Gastrocnemius medialis (tissue), 4 donors: ENCODE measurements at regions not wholly inside any gene's neighbourhood (a gene's known extent, or its start where the extent isn't known, plus 50 kb on each side); places are given as distances from the start of the nearest gene placed in this dataset.

ENCODE experiments used
- ATAC-seq, 2 donors: fragments of 150-250 bp; one replicate each; pipeline ENCODE4 v1.9.1; 2016
- DNase-seq, 2 donors: peaks; one replicate each; pipeline ENCODE4 v3.0.0-alpha.2; 2019
- H3K27ac ChIP-seq, 4 donors: fragments of 200-600 bp; sonication (generic); 1 replicate in 1 of 4; 2 replicates in 3 of 4; pipeline ENCODE4 v1.5.1; 2016 to 2018; ENCODE audit warnings: mild to moderate bottlenecking in 2 of 4, moderate library complexity in 1 of 4
- H3K27me3 ChIP-seq, 3 donors: fragments of 200-600 bp; sonication (generic) in 2 of 3; 1 replicate in 1 of 3; 2 replicates in 2 of 3; pipeline versions ENCODE4 v1.5.1 to v1.6.0; 2016 to 2019; ENCODE audit warnings: mild to moderate bottlenecking in 1 of 3, moderate library complexity in 1 of 3
- H3K36me3 ChIP-seq, 2 donors: fragments of 200-600 bp; sonication (generic) in 1 of 2; one replicate each; pipeline ENCODE4 v1.5.1; 2017 to 2018
- H3K4me1 ChIP-seq, 2 donors: fragments of 200-600 bp; sonication (generic) in 1 of 2; one replicate each; pipeline ENCODE4 v1.5.1; 2016 to 2017; ENCODE audit warnings: mild to moderate bottlenecking in 2 of 2
- H3K4me3 ChIP-seq, 4 donors: fragments of 200-600 bp; sonication (generic) in 3 of 4; 1 replicate in 1 of 4; 2 replicates in 3 of 4; pipeline ENCODE4 v1.5.1; 2016 to 2019; ENCODE audit warnings: mild to moderate bottlenecking in 2 of 4
- H3K9me3 ChIP-seq, 3 donors: fragments of 200-600 bp; sonication (generic) in 2 of 3; 1 replicate in 1 of 3; 2 replicates in 2 of 3; pipeline ENCODE4 v1.5.1; 2016 to 2019
- CTCF ChIP-seq, 5 experiments: fragments of 450-650 bp in 3 of 5; fragments of 200-600 bp in 2 of 5; sonication (generic) in 2 of 5; IDR thresholded peaks in 4 of 5; conservative IDR thresholded peaks in 1 of 5; 1 replicate in 4 of 5; 2 replicates in 1 of 5; pipeline ENCODE4 v1.5.1; 2016 to 2019; ENCODE audit warnings: antibody characterized with exemption in 5 of 5, mild to moderate bottlenecking in 3 of 5, moderate library complexity in 3 of 5
- POLR2A ChIP-seq, 2 donors: fragments of 450-650 bp; IDR thresholded peaks; one replicate each; pipeline ENCODE4 v1.6.1; 2017; ENCODE audit warnings: antibody characterized with exemption in 2 of 2, mild to moderate bottlenecking in 2 of 2, moderate library complexity in 2 of 2
- in situ Hi-C, 4 donors: fragments of 200-750 bp; cut with MboI; loops; one replicate each; pipeline versions ENCODE4 v1.15.0 to v1.8.0; 2017; ENCODE audit warnings: low sequenced_read_pairs in 4 of 4
- intact Hi-C: fragments of 100-400 bp; cut with DNase I; formaldehyde crosslinking; loops from one replicate; pipeline ENCODE4 v1.15.1; 2023; ENCODE audit warnings: low total_unique reads

- Histone ChIP-seq H3K27me3 (no peaks in the 10 kb centered on the region), H3K9me3 (no peaks in the 10 kb centered on the region), H3K27ac (no peak overlapping the region), H3K4me3 (no peak overlapping the region), H3K4me1 (peaks cover 0 to 5% of the 10 kb centered on the region in 2 donors), H3K36me3 (no peaks in the 10 kb centered on the region)
- in situ Hi-C loops = no loop called here
- ATAC-seq (no peak), DNase-seq (no peak)
- TF ChIP-seq CTCF (IDR thresholded peaks at IDR 0.05 in 4 of 5, conservative IDR thresholded peaks at IDR 0.05 in 1 of 5) (no peak), POLR2A (IDR thresholded peaks at IDR 0.05) (no peak)
- intact Hi-C loops = no loop called here
Measured at GRCh38 chr15:62588938-62589670, 424.0 kb upstream of the C2CD4B start.

DNA sequence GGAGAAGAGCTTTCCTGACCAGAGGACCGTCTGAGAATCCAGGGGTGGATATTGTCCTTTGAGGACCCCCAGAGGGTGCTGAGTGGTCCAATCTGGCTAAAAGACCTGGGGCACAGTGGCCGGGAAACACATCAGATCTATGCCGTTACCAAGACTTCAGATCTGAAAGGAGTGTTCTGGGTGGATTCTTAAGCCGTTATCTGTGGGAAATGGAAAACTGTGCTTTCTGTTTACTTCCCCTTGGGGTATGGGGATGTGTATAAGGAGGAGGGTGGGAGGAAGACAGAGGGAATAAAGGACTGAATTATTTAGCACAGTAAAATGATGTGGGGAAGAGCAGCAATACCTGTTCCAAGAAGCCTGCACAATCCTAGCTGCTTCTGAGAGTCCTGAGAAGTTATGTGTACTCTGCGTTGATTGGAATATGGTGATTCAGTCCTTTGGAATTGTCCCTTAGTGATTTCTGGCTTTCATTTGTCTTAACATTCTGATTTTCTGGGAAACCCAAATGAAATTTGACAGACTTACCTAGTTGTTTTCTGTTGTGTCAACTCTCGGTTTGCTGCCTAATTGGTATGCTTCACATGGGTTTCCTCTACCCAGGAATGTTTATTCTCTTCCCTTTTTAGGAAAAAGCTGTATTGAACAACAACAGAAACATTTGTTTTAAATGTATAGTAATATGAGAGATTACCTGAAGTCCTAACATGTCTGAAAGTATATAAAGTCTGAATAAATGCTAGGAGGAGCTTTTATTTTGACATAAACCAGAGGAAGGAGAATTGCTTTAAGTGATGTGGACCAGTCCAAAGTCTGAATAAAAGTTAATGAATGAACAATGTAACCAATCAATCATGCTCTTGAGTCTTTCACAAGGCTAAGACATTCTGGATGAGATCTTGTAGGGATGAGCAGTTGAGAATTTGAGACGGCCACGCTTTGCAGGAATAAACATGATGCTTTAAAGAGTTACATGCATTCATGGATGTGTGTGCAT lies 427.1 kb upstream of the C2CD4B start:
- in situ Hi-C loops = no loop called here
- H3K4me1 ChIP-seq = peaks cover 0 to 2% of the 10 kb centered on the region in 2 donors
- H3K27me3 ChIP-seq = no peaks in the 10 kb centered on the region
- no peaks in the 10 kb centered on the region for H3K9me3 ChIP-seq
- DNase-seq = no peak
- no peak overlapping the region for H3K27ac ChIP-seq
- no peaks in the 10 kb centered on the region for H3K36me3 ChIP-seq
- H3K4me3 ChIP-seq = no peak overlapping the region
- peak in 1 of 2 donors; percentile 46 for ATAC-seq
- intact Hi-C loops = no loop called here
- TF ChIP-seq CTCF (IDR thresholded peaks at IDR 0.05 in 4 of 5, conservative IDR thresholded peaks at IDR 0.05 in 1 of 5) (no peak), POLR2A (IDR thresholded peaks at IDR 0.05) (no peak)

DNA sequence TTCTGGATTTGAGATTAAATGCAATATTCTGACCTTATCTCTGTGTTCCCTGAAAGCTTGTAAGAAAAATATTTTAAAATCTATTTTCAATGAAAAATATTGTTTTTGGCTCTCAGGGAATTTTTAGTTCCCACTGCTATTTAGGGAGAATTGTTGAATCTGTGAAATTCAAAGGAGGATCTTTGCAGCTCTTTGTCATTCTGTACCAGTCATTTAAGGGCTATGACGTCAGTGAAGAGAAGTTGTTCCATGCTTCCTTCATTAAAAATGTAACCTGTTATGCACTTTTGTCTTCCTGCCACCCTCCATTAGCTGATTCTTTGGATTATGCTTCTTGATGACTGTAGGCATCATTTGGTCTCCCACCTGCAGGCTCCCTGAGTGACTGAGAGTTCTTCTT lies 427.8 kb upstream of the C2CD4B start:
- intact Hi-C loops (no loop called here), in situ Hi-C loops (no loop called here)
- DNase-seq = no peak
- Histone ChIP-seq H3K27me3 (no peaks in the 10 kb centered on the region), H3K4me1 (peaks cover 0 to 2% of the 10 kb centered on the region in 2 donors), H3K9me3 (no peaks in the 10 kb centered on the region), H3K4me3 (no peak overlapping the region), H3K36me3 (no peaks in the 10 kb centered on the region), H3K27ac (no peak overlapping the region)
- TF ChIP-seq CTCF (IDR thresholded peaks at IDR 0.05 in 4 of 5, conservative IDR thresholded peaks at IDR 0.05 in 1 of 5) (no peak), POLR2A (IDR thresholded peaks at IDR 0.05) (no peak)
- no peak for ATAC-seq

- intact Hi-C loops (no loop called here), in situ Hi-C loops (no loop called here)
- Histone ChIP-seq H3K27ac (no peak overlapping the region), H3K4me1 (peaks cover 0 to 2% of the 10 kb centered on the region in 2 donors), H3K27me3 (no peaks in the 10 kb centered on the region), H3K9me3 (no peaks in the 10 kb centered on the region), H3K4me3 (no peak overlapping the region), H3K36me3 (no peaks in the 10 kb centered on the region)
- TF ChIP-seq POLR2A (IDR thresholded peaks at IDR 0.05) (no peak), CTCF (IDR thresholded peaks at IDR 0.05 in 4 of 5, conservative IDR thresholded peaks at IDR 0.05 in 1 of 5) (no peak)
- DNase-seq (no peak), ATAC-seq (no peak)
Measured at GRCh38 chr15:62593681-62594399, 428.8 kb upstream of the C2CD4B start.
